LNCAP (cell line): ENCODE measurements at regions not wholly inside any gene's neighbourhood (a gene's known extent, or its start where the extent isn't known, plus 50 kb on each side); places are given as distances from the start of the nearest gene placed in this dataset.

Source experiments
- TF ChIP-seq, protein P1 (sequence below): fragments of 450-650 bp; IDR thresholded peaks from 2 replicates; pipeline ENCODE4 v1.5.1; 2017; ENCODE audit warnings: mild to moderate bottlenecking

DNA sequence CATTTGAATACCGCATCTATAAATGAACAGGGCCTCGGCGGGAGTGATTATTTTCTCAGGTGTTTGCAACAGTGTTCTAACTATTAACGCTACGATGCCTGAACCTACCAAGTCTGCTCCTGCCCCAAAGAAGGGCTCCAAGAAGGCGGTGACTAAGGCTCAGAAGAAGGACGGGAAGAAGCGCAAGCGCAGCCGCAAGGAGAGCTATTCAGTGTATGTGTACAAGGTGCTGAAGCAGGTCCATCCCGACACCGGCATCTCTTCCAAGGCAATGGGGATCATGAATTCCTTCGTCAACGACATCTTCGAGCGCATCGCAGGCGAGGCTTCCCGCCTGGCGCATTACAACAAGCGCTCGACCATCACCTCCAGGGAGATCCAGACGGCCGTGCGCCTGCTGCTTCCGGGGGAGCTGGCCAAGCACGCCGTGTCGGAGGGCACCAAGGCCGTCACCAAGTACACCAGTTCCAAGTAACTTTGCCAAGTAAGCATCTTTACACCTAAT, 70.9 kb downstream of the HFE start:
- TF ChIP-seq, protein P1, sequence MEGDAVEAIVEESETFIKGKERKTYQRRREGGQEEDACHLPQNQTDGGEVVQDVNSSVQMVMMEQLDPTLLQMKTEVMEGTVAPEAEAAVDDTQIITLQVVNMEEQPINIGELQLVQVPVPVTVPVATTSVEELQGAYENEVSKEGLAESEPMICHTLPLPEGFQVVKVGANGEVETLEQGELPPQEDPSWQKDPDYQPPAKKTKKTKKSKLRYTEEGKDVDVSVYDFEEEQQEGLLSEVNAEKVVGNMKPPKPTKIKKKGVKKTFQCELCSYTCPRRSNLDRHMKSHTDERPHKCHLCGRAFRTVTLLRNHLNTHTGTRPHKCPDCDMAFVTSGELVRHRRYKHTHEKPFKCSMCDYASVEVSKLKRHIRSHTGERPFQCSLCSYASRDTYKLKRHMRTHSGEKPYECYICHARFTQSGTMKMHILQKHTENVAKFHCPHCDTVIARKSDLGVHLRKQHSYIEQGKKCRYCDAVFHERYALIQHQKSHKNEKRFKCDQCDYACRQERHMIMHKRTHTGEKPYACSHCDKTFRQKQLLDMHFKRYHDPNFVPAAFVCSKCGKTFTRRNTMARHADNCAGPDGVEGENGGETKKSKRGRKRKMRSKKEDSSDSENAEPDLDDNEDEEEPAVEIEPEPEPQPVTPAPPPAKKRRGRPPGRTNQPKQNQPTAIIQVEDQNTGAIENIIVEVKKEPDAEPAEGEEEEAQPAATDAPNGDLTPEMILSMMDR, result no peak

DNA sequence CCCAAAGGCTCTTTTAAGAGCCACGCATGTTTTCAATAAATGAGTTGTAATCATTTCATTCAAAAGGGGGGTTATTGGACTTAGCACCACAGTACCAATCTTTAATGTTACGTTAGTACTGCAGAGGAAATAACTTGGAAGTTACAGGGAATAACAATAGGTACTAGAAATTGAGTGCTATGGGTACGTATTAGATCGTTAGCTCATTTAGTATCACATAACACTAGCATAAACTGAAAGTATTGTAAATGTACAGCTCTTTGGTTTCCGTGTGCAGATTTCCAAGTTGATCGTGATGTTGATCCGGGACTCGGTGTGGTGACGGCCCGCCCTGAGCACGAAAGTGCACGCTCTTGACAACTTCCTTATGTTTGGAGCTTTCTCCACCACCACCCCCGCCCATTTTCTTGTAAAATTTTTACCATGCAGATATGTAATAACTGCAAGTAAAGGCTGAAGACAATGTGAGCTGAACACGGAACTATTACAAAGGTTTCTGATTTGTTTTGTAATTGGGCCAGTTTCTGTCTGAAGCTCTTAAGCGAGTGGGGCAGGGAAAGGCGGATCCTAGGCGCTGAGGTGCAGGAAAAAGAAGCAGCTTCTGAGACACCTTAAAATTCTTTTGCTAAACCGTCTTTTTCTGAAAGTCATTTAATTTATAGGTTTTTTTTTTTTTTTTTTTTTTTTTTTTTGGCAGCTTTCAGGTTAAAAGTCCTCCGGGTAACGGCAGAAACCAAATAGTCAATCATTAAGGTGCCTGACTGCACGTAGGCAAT, 71.5 kb downstream of the HFE start:
- TF ChIP-seq, protein P1, result no peak

DNA sequence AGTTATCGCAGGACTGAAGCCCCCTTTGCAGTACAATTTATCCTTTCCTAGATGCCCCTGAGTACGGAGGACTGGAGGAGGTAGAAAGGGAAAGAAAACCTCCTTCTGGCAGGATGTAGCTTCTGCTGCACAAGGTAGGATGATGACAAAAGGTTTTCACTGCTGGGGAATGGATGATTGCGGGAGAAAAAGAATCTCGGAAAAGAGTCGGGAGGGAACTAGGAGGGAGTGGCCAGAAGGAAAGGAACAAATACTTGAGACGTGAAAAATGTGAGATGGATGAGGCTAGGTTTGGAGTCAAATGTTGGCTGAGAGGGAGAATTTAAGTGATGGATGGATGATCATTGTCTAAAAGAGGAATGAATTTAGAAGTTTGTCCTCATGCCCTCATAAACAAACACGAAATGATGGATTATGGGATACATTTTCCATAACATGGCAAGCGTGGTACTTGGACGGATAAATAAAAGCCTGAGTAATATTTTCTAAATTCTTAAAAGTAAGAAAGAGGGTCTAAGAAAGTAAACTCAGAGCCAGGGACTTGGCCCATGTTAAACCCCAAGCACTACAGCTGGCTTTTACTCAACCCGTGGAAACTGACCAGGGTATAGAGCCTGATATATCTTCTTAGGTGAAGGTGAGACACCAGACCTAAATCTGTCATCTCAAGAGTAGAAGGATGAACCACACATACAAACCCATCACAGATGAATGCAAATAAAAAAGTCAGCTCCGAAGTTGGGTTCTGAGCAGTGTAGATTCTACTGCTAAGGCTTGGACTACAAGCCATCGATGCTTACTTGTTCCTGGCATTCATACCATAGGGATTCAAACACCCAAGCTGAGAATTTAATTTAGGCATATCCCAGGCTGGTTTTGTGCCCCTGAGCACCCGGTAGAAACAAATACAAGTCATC, 72.4 kb downstream of the HFE start:
- TF ChIP-seq, protein P1, result no peak

GRCh38 chr6:26161322-26161721, 74.1 kb downstream of the HFE start:
- TF ChIP-seq, protein P1, result no peak

DNA sequence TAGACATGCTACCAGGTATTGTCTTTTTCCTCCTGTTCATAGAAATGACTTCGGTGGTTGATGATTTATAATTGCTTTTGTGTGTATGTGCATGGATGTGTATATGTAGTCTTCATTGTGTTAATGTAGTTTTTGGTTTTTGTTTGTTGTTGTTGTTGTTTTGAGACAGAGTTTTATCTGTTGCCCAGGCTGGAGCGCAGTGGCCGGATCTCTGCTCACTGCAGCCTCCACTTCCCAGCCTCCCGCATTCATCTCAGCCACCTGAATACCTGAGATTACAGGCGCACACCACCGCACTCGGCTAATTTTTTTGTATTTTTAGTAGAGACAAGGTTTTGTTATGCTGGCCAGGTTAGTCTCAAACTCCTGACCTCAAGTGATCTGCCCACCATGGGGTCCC, 75.2 kb downstream of the HFE start:
- TF ChIP-seq, protein P1, result no peak

DNA sequence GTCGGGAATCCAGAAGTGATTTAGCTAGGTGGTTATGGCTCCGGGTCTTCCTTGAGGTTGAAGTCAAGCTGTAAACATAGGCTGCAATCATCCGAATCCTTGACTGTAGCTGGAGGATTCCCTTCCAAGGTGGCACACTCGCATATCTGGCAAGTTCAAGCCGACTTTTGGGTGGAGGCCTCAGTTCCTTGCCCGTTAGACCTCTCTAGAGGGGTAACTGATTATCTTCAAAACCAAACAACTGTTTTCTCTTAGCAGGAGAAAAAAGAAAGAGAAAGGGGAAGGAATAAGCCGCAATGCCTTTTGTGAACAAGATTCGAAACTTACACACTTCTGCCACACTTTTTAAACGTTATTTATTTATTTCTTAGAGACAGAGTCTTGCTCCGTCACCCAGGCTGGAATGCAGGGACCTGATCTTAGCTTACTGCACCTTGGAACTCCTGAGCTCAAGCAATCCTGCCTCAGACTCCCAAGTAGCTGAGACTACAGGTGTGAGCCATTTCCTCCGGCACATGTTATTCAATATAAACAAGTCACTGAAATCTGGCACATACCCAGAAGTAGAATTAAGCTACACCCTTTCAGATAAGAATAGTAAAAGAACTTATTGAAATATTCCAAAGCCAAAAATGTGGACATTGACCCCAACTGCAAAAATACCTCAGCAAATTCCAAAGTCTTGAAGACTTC, 76.3 kb downstream of the HFE start:
- TF ChIP-seq, protein P1, result no peak

DNA sequence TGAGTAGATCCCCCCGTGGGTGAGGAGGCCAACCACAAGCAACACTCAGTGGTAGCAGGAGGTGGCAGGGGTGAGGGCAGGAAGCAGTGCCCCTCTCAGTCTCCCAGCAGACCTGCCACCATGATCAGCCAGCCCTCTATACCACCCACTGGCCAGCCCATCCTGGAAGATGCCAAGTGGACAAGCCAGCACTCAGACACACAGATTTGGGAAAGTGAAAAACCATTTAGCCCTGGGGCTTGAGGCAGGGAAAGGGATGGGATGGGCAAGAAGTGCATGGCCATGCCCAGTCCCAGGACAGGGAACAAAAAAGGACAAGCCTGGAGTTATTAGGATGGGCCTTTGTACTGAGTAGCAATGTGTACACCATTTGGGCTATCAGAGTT, 76.9 kb downstream of the HFE start:
- TF ChIP-seq, protein P1, result no peak
